Upper lobe of left lung (tissue), 6 donors: ENCODE measurements at regions not wholly inside any gene's neighbourhood (a gene's known extent, or its start where the extent isn't known, plus 50 kb on each side); places are given as distances from the start of the nearest gene placed in this dataset.

Experiments
- ATAC-seq, 2 donors: fragments of 200-7000 bp; cut with Tn5 transposase; one replicate each; pipeline ENCODE4 v1.9.1; 2022; ENCODE audit warnings: mild to moderate bottlenecking in 2 of 2, moderate library complexity in 2 of 2; ENCODE audit not compliant: low FRiP score in 2 of 2
- DNase-seq, 2 donors: peaks; one replicate each; pipeline ENCODE4 v3.0.0-alpha.2; 2019 to 2020
- H3K27ac ChIP-seq, 4 donors: fragments of 200-600 bp; sonication (generic); one replicate each; pipeline ENCODE4 v1.5.1; 2016 to 2019
- H3K27me3 ChIP-seq, 4 donors: fragments of 200-600 bp; sonication (generic); one replicate each; pipeline ENCODE4 v1.5.1; 2017 to 2019
- H3K36me3 ChIP-seq, 4 donors: fragments of 200-600 bp; sonication (generic); one replicate each; pipeline ENCODE4 v1.5.1; 2016 to 2019
- H3K4me1 ChIP-seq, 4 donors: fragments of 200-600 bp; sonication (generic); one replicate each; pipeline ENCODE4 v1.5.1; 2018 to 2019
- H3K4me3 ChIP-seq, 4 donors: fragments of 200-600 bp; sonication (generic); one replicate each; pipeline ENCODE4 v1.5.1; 2017 to 2019; ENCODE audit warnings: mild to moderate bottlenecking in 2 of 4, moderate library complexity in 1 of 4
- H3K9me3 ChIP-seq, 4 donors: fragments of 200-600 bp; sonication (generic); one replicate each; pipeline ENCODE4 v1.5.1; 2018 to 2019
- CTCF ChIP-seq, 6 experiments: fragments of 450-650 bp in 4 of 6; fragments of 200-600 bp in 2 of 6; sonication (generic) in 2 of 6; IDR thresholded peaks; one replicate each; pipeline ENCODE4 v1.5.1; 2016 to 2019; ENCODE audit warnings: antibody characterized with exemption in 6 of 6
- EP300 ChIP-seq, 4 donors: sonication (generic); formaldehyde crosslinking; IDR thresholded peaks; one replicate each; pipeline ENCODE4 v1.5.1; 2017; ENCODE audit warnings: antibody characterized with exemption in 4 of 4, control low read depth in 2 of 4
- POLR2A ChIP-seq, 4 donors: fragments of 450-650 bp; IDR thresholded peaks; one replicate each; pipeline ENCODE4 v1.5.1; 2016 to 2017; ENCODE audit warnings: antibody characterized with exemption in 4 of 4, mild to moderate bottlenecking in 2 of 4
- POLR2AphosphoS5 ChIP-seq, 2 donors: sonication (generic); formaldehyde crosslinking; IDR thresholded peaks; one replicate each; pipeline ENCODE4 v1.5.1; 2017; ENCODE audit warnings: antibody characterized with exemption in 2 of 2
- WGBS, 2 donors: methylation state at CpG; one replicate each; pipeline ENCODE4 v1.1.5; 2017 to 2018; 5-methylcytosine and 5-hydroxymethylcytosine counted together
- donor health status: DM: no; HTN: no; CAD: no; lungs with moderate emphysema.
- donor health status: DM: no; HTN: yes; CAD: no; lungs with severe emphysema.

GRCh38 chr15:46301291-46301690, 666.5 kb downstream of the SQOR start:
- H3K27ac ChIP-seq, result no peak overlapping the region
- H3K9me3 ChIP-seq, result no peaks in the 10 kb centered on the region
- no peak overlapping the region for H3K4me3 ChIP-seq
- H3K36me3 ChIP-seq, result no peaks in the 10 kb centered on the region
- 37 to 63% methylated on average over 5 of the region's 5 CpGs for WGBS, 2 donors
- no peak for TF ChIP-seq EP300 (IDR thresholded peaks at IDR 0.05)
- TF ChIP-seq POLR2A (IDR thresholded peaks at IDR 0.05), result no peak
- TF ChIP-seq CTCF (IDR thresholded peaks at IDR 0.05), result no peak
- no peak for TF ChIP-seq POLR2AphosphoS5 (IDR thresholded peaks at IDR 0.05)
- no peaks in the 10 kb centered on the region for H3K27me3 ChIP-seq
- DNase-seq (no peak), ATAC-seq (no peak)
- H3K4me1 ChIP-seq, result no peaks in the 10 kb centered on the region

- no peak for TF ChIP-seq POLR2A (IDR thresholded peaks at IDR 0.05)
- TF ChIP-seq CTCF (IDR thresholded peaks at IDR 0.05), result no peak
- TF ChIP-seq EP300 (IDR thresholded peaks at IDR 0.05), result no peak
- no peak for TF ChIP-seq POLR2AphosphoS5 (IDR thresholded peaks at IDR 0.05)
- Histone ChIP-seq H3K27me3 (no peaks in the 10 kb centered on the region), H3K4me1 (no peaks in the 10 kb centered on the region), H3K4me3 (no peak overlapping the region), H3K9me3 (no peaks in the 10 kb centered on the region), H3K27ac (no peak overlapping the region), H3K36me3 (no peaks in the 10 kb centered on the region)
- DNase-seq, result no peak
- WGBS, 2 donors, result 62 to 77% methylated on average over 6 of the region's 6 CpGs
- no peak for ATAC-seq
Observed at GRCh38 chr15:46301826-46302225, 667.0 kb downstream of the SQOR start.

GRCh38 chr15:46304321-46304720, 669.5 kb downstream of the SQOR start:
- no peak for TF ChIP-seq POLR2A (IDR thresholded peaks at IDR 0.05)
- no peak for TF ChIP-seq POLR2AphosphoS5 (IDR thresholded peaks at IDR 0.05)
- no peak for TF ChIP-seq EP300 (IDR thresholded peaks at IDR 0.05)
- no peak for TF ChIP-seq CTCF (IDR thresholded peaks at IDR 0.05)
- 73 to 83% methylated on average over 4 of the region's 4 CpGs for WGBS, 2 donors
- ATAC-seq (no peak), DNase-seq (no peak)
- H3K36me3 ChIP-seq, result no peaks in the 10 kb centered on the region
- no peaks in the 10 kb centered on the region for H3K9me3 ChIP-seq
- no peak overlapping the region for H3K4me3 ChIP-seq
- no peak overlapping the region for H3K27ac ChIP-seq
- no peaks in the 10 kb centered on the region for H3K4me1 ChIP-seq
- H3K27me3 ChIP-seq, result no peaks in the 10 kb centered on the region

- no peak for TF ChIP-seq EP300 (IDR thresholded peaks at IDR 0.05)
- TF ChIP-seq POLR2A (IDR thresholded peaks at IDR 0.05), result no peak
- Histone ChIP-seq H3K27me3 (no peaks in the 10 kb centered on the region), H3K9me3 (no peaks in the 10 kb centered on the region), H3K4me1 (no peaks in the 10 kb centered on the region), H3K4me3 (no peak overlapping the region), H3K27ac (no peak overlapping the region), H3K36me3 (no peaks in the 10 kb centered on the region)
- DNase-seq (no peak), ATAC-seq (no peak)
- 47 to 61% methylated on average over 4 of the region's 4 CpGs for whole genome bisulfite sequencing, 2 donors
Observed at GRCh38 chr15:46307746-46308145, 672.9 kb downstream of the SQOR start.

- Histone ChIP-seq H3K27me3 (no peaks in the 10 kb centered on the region), H3K9me3 (no peaks in the 10 kb centered on the region), H3K4me3 (no peak overlapping the region), H3K36me3 (no peaks in the 10 kb centered on the region), H3K4me1 (no peaks in the 10 kb centered on the region), H3K27ac (no peak overlapping the region)
- ATAC-seq (no peak), DNase-seq (no peak)
- TF ChIP-seq CTCF (IDR thresholded peaks at IDR 0.05) (no peak), POLR2AphosphoS5 (IDR thresholded peaks at IDR 0.05) (no peak), POLR2A (IDR thresholded peaks at IDR 0.05) (no peak), EP300 (IDR thresholded peaks at IDR 0.05) (no peak)
- WGBS, 2 donors, result 60 to 69% methylated on average over 3 of the region's 3 CpGs
Observed at GRCh38 chr15:46309914-46310313, 675.1 kb downstream of the SQOR start.
